ENCODE measurements at regions not wholly inside any gene's neighbourhood (a gene's known extent, or its start where the extent isn't known, plus 50 kb on each side); places are given as distances from the start of the nearest gene placed in this dataset.
"Not testable (repeated sequence)": the region's sequence is repeated elsewhere in the genome, so short reads cannot be mapped to it uniquely, and the experiment has no call there.

DNA sequence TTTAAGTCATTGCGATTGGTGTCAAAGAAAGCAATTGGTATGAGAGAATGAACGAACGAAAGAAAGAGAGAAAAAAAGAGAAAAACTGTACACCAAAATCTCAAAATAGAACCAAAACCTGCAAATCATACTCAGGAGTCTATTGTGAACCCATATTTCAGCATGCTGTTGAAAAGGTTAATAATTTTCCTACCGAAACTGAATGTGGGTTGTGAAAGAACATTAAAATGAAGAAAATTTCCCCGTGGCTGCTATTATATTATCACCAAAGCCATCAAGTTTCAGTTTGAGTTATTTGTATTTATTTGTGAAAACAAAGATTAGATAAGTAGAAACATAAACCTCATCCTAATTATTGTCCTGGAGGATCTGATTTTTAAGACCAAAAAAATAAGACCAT is 315.7 kb downstream of the BCL2L11 start:
- not testable (repeated sequence) for H3K27me3 Mint-ChIP-seq; H3K4me1 Mint-ChIP-seq (ENCODE audit: low read depth in 2 of 2)

DNA sequence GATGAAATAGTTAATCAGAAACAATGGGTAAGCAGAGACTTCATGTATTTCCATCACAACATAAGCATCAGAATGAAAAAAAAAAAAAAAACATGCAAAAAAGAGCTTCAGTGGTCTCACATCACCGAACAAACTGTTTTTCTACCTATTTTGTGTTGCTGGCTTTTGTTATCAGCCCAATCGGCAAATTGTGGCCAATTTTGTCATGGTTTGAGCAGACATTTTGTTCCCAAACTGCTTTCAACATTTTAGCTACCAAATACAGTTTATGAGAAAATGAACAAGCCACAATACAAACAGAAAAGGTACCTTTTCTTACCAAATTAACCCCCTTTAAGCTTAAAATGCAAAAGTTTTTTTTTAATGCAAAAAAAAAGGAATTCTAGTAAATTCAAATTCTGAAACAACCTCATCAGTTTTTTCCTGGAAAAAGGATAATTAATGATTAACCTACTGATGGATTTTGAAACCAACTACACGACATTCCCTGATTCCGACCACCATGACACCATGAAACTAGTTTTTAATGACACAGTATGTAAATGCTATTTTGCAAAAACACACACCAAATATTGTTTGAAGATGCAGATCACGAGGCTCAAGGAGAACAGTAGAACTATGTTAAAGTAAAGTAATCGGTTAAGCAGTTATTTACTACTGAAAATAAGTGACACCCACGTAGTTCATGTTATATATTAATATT is 316.7 kb downstream of the BCL2L11 start:
- H3K4me3 Mint-ChIP-seq, result not testable (repeated sequence)

More for the DNA sequence above, 315.7 kb downstream of the BCL2L11 start:
- not testable (repeated sequence) for ATAC-seq (replicated peaks); H3K27ac Mint-ChIP-seq; H3K36me3 Mint-ChIP-seq (ENCODE audit: insufficient read depth); H3K9me3 Mint-ChIP-seq; DNase-seq; H3K4me3 Mint-ChIP-seq

DNA sequence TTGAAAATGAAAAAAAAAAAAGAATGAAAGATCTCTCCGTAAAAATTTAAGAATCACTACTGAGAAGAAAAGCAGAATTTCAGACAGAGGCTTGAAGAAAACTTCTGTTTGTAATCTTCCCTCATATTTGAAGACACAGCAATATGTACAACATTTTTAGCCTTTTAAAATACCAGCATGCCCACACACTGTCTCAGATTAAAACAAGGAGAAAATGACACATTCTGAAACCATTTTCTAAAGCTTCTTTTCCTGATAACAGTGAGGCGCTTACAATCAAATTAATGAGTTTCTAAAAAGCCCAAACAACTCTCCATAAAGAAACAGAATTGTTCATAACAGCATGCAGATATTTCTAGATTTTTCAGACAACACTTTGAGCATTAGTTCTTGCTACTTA is 317.4 kb downstream of the BCL2L11 start:
- not testable (repeated sequence) for H3K27me3 Mint-ChIP-seq; ATAC-seq (replicated peaks); H3K4me1 Mint-ChIP-seq (ENCODE audit: low read depth in 2 of 2); DNase-seq; H3K9me3 Mint-ChIP-seq; H3K36me3 Mint-ChIP-seq (ENCODE audit: insufficient read depth); H3K4me3 Mint-ChIP-seq; H3K27ac Mint-ChIP-seq

More for the DNA sequence above, 316.7 kb downstream of the BCL2L11 start:
- H3K27me3 Mint-ChIP-seq; H3K9me3 Mint-ChIP-seq; DNase-seq; H3K4me1 Mint-ChIP-seq (ENCODE audit: low read depth in 2 of 2); H3K36me3 Mint-ChIP-seq (ENCODE audit: insufficient read depth); H3K27ac Mint-ChIP-seq: not testable (repeated sequence)
- peak; percentile 34 for ATAC-seq (replicated peaks)

DNA sequence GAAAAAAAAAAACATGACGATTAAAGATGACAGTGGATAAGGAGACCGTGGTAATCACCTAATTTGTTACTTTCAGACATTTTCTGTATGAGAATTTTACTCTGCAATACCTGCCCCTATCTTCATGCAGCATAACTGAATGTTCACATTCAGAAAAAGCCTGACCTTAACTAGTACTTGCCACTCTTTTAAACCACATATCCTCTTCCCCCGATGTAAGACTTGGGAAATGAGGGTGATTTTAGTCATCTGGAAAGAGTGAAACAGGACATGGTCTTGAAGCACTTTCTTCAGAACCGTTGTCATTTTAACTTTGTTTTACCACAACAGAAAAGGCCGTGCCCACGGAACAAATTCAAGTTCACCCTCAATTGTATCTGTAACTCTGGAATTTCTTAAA is 318.5 kb downstream of the BCL2L11 start:
- H3K9me3 Mint-ChIP-seq; DNase-seq; H3K27ac Mint-ChIP-seq; H3K4me3 Mint-ChIP-seq; H3K36me3 Mint-ChIP-seq (ENCODE audit: insufficient read depth); ATAC-seq (replicated peaks); H3K27me3 Mint-ChIP-seq; H3K4me1 Mint-ChIP-seq (ENCODE audit: low read depth in 2 of 2): not testable (repeated sequence)

DNA sequence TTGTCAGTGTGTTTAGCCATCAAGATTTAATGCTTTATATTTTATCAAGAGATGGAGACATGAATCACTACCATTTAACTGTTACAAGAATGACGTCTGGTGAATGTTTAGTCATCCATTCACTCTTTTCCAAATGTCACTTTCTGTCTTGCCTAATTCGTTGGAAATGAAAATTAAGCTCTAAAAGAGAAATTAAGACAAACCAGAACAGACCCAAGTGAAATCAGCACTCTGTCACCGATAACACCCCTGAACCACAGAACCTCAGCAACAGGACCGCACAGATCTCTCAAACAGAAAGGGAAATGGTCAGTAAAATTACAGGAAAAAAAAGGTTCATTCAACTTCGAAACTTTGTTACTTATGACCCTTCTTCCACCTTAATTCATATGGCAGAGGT is 320.9 kb downstream of the BCL2L11 start:
- not testable (repeated sequence) for H3K36me3 Mint-ChIP-seq (ENCODE audit: insufficient read depth); H3K27ac Mint-ChIP-seq; DNase-seq; H3K27me3 Mint-ChIP-seq; H3K4me3 Mint-ChIP-seq; H3K4me1 Mint-ChIP-seq (ENCODE audit: low read depth in 2 of 2); ATAC-seq (replicated peaks); H3K9me3 Mint-ChIP-seq

DNA sequence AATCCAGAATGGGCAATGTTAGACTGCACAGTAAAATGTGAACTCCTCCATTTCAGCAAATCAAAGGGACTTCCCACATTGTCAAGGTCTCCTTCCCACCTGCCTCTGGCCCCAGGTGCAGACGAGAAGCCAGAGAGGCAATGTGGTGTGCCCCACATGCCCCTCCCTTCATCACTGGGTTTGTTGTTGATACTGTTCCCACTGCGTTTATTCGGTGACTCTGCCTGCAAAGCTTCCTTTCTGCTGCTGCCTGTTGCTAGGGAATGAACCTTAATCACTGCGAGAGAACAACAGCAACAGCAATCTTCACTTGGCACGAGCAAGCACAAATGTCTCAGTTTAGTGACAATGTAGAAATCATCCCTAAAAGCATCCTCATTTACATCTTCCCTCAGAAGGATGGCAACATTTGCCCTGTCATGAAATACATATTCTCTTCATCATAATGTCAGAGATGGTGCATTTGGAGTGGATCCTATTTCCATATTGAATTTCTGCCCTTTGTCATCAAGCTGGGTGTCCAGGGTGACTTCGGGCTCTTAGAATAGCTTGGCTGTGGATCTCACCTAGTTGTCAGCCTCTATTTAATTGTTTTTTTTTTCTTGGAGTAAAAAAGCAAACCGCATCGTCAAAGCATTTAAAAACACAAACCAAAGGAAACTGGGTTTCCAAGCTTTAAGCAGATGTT is 322.2 kb downstream of the BCL2L11 start:
- DNase-seq; H3K27ac Mint-ChIP-seq; H3K36me3 Mint-ChIP-seq (ENCODE audit: insufficient read depth); H3K27me3 Mint-ChIP-seq; H3K4me3 Mint-ChIP-seq; H3K9me3 Mint-ChIP-seq; H3K4me1 Mint-ChIP-seq (ENCODE audit: low read depth in 2 of 2): not testable (repeated sequence)
- ATAC-seq (replicated peaks), result peak; percentile 72

DNA sequence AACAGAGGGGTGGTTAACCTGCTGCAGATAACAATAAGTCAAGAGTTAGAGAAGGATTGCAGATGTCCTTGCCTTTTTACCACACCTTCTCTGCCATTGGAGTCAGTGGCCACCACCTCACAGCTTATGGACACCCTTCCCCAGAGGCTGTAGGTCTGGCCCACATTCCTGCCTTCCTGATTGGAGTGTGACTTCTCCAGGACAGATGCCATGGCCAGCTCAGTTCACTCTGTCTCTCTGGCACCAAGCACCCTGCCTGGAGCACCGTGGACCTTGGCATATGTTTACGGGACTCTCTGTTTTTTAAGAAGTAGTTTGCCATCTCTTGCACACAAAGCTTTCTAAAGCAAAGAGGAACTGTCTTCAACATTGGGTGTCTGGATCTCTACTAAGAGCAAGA is 323.8 kb downstream of the BCL2L11 start:
- not testable (repeated sequence) for H3K27me3 Mint-ChIP-seq; H3K27ac Mint-ChIP-seq; ATAC-seq (replicated peaks); H3K9me3 Mint-ChIP-seq; H3K4me3 Mint-ChIP-seq; H3K36me3 Mint-ChIP-seq (ENCODE audit: insufficient read depth); DNase-seq; H3K4me1 Mint-ChIP-seq (ENCODE audit: low read depth in 2 of 2)

DNA sequence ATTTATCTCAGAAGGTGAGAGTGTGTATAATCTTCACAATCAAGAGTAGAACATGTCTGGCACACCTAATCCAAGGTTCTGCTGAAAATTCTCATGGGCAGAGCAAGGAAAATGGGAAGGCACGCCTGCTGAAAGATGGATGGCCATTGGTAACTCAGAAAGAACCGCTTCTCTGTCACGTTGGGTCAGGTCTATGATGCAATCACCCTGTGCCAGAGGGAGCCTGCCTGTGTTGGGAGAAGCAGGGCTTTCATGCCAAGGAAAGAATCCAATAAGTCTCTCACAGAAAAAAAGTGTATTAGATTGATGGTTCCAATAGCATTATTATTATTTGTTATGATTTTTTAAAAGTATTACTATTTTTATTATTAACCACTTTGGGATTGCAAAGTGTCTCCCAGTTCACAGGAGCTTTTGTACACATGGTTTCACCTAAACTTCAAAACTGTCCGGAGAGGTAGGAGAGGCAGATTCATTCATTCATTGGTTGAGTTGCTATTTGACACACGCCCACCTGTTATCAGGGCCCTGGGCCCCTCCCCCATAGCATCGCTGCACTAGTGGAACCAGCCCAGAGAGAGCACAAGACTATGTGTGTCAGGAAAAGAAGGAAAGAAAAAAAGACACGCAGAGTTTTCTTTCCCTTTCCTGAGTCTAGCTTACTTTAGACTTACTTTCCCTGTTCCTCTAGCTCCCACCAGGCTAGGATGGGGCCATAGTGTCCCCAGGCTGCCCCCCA is 324.6 kb downstream of the BCL2L11 start:
- not testable (repeated sequence) for ATAC-seq (replicated peaks); H3K4me3 Mint-ChIP-seq; H3K4me1 Mint-ChIP-seq (ENCODE audit: low read depth in 2 of 2)

DNA sequence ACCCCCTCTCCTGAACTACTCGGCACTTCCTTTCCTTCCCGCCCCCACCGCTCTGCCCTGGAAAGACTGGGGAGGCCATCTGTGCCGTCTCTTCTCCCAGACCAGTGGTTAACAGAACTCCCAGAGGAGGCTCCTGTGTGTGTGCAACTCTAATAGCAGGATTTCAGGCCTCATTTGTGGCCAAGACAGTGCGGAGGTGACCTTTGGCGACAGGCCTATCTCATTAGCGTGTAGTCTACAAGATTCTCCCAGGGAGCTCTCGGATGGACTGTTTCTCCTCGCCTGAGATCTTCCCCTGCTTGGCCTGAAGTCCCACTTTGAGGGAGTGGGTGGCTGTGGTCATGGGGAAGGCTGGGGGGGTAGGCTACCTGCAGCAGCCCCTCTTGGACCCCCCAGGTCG is 325.2 kb downstream of the BCL2L11 start:
- H3K4me3 Mint-ChIP-seq; DNase-seq; H3K4me1 Mint-ChIP-seq (ENCODE audit: low read depth in 2 of 2); H3K36me3 Mint-ChIP-seq (ENCODE audit: insufficient read depth); ATAC-seq (replicated peaks); H3K9me3 Mint-ChIP-seq; H3K27ac Mint-ChIP-seq; H3K27me3 Mint-ChIP-seq: not testable (repeated sequence)

More for the DNA sequence above, 324.6 kb downstream of the BCL2L11 start:
- not testable (repeated sequence) for DNase-seq; H3K9me3 Mint-ChIP-seq; H3K27me3 Mint-ChIP-seq; H3K36me3 Mint-ChIP-seq (ENCODE audit: insufficient read depth); H3K27ac Mint-ChIP-seq

DNA sequence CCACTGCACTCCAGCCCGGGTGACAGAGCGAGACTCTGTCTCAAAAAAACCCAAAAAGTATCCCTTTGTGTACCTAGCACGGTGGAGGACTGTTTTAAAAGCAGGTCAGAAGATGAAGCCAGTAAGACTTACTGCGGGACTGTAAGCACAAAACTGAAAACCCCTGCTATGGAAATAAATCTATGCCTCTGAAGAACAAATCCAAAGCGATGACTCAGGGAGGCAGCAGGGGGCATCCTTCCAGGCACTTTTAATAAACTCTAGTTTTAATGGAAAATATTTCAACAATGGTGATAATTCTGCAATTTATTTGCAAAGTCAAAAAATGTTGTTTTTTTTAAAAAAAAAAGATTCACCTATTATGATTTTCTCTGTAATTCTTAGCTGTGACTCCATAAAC is 326.8 kb downstream of the BCL2L11 start:
- not testable (repeated sequence) for H3K27me3 Mint-ChIP-seq; DNase-seq; H3K27ac Mint-ChIP-seq; H3K4me1 Mint-ChIP-seq (ENCODE audit: low read depth in 2 of 2); ATAC-seq (replicated peaks); H3K9me3 Mint-ChIP-seq; H3K36me3 Mint-ChIP-seq (ENCODE audit: insufficient read depth); H3K4me3 Mint-ChIP-seq

DNA sequence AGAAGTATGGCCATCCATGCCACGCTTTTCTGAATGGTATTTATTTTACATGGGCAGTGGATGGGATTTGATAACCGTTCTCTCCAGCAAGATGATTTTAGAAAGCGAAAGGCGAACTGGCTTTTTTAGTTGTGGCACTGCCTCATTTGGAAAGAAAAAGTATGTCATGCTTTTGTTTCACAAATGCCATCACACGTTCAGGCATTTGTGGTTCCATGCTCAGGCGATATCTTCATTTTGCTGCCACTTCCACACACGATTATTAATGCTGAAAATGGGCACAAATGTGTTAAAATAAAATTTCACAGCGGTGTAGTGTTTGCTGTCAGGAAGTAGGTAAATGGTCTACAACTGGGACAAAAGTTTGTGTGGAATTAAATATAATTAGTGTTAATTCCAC is 328.1 kb downstream of the BCL2L11 start:
- H3K36me3 Mint-ChIP-seq (ENCODE audit: insufficient read depth); H3K4me3 Mint-ChIP-seq; H3K27me3 Mint-ChIP-seq; H3K27ac Mint-ChIP-seq; H3K4me1 Mint-ChIP-seq (ENCODE audit: low read depth in 2 of 2); DNase-seq; H3K9me3 Mint-ChIP-seq: not testable (repeated sequence)
- ATAC-seq (replicated peaks), result peak; percentile 18

DNA sequence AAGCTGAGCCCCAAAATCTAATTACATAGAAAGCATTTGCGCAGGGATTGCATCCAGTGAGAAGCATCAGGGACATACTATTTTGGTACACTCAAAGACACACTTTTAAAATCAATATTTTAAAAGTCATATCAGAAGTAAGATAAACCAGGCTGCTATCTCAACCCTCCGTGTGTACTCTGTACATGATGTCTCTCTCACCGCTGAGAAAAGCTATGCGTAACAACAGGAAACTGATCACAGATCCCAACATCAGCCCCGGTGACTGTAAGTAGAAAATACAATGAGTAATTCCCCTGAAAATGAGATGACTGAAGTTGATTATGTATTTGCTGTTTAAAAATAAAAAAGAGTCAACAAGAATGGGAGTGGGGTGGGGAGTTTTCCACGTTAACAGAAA is 329.8 kb downstream of the BCL2L11 start:
- not testable (repeated sequence) for H3K36me3 Mint-ChIP-seq (ENCODE audit: insufficient read depth); DNase-seq; H3K4me3 Mint-ChIP-seq; H3K4me1 Mint-ChIP-seq (ENCODE audit: low read depth in 2 of 2); H3K27me3 Mint-ChIP-seq; H3K9me3 Mint-ChIP-seq
- peak; percentile 67 for ATAC-seq (replicated peaks)
- H3K27ac Mint-ChIP-seq, result peak overlapping the region in 1 of 2 donors; percentile 74

DNA sequence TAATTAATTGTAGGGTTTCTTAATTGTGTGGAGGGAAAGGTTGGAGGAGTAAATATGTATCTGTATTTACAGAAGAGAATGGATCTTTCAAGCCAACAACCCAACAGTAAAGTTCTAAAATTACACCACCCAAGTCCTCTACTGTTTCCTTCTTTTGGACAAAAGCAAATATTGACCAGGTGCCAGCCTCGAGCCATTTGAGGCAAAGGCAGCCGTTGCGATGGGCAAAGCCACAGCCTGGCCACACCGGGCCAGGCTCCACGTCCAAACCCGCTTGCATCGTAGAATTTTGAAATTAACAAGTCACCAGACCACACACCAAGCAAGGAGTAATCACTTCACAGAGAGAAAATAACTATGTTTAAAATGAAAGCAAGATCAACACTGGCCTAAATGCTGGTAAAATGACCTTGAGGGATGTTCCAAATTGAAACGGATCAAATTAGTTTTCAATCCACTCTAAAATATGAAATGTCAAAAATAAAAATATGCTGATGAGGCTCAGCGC is 331.0 kb downstream of the BCL2L11 start:
- H3K36me3 Mint-ChIP-seq (ENCODE audit: insufficient read depth); H3K27ac Mint-ChIP-seq; H3K4me1 Mint-ChIP-seq (ENCODE audit: low read depth in 2 of 2); H3K27me3 Mint-ChIP-seq; DNase-seq; H3K9me3 Mint-ChIP-seq; ATAC-seq (replicated peaks): not testable (repeated sequence)
- H3K4me3 Mint-ChIP-seq, result peak overlapping the region; percentile 25 to 48

DNA sequence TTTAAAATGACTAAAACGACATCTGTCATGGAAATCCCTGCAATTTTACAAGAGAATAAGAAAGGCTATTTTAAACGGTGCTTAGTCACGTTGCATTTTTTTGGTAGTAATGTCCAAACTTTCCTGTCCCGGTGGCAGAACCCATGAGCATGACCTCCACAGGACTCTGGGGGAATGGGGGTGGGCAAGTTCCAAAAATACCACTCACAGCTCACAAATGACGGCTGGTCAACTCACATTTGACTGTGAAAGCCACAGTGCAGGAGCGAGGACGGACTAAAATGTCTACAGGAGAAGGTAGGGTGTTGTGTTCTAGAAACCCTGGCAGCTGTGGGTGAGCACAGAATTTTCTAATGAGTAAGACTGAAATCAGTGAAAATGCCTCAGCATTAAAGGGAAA is 331.5 kb downstream of the BCL2L11 start:
- not testable (repeated sequence) for H3K27me3 Mint-ChIP-seq; H3K9me3 Mint-ChIP-seq; H3K36me3 Mint-ChIP-seq (ENCODE audit: insufficient read depth); ATAC-seq (replicated peaks); H3K4me1 Mint-ChIP-seq (ENCODE audit: low read depth in 2 of 2); H3K27ac Mint-ChIP-seq; DNase-seq
- peak overlapping the region; percentile 25 to 48 for H3K4me3 Mint-ChIP-seq

Measured in effector memory CD8-positive, alpha-beta T cell (primary cell).